CD4-positive, CD25-positive, alpha-beta regulatory T cell (primary cell): ENCODE measurements at regions not wholly inside any gene's neighbourhood (a gene's known extent, or its start where the extent isn't known, plus 50 kb on each side); places are given as distances from the start of the nearest gene placed in this dataset.

Experiments used
- ATAC-seq, 2 donors: fragments of 150-1000 bp; cut with Tn5 transposase; one replicate each; pipeline ENCODE4 v1.10.0; 2021; ENCODE audit warnings: low read depth in 2 of 2, moderate number of reproducible peaks in 2 of 2, moderate library complexity in 1 of 2
- DNase-seq, 3 donors: peaks; one replicate each; pipeline versions ENCODE4 v3.0.0 to v3.0.0-alpha.2; 2012 to 2022; ENCODE audit warnings: mixed read lengths in 1 of 3
- H3K27ac ChIP-seq: one replicate; pipeline ENCODE4 v1.7.0; 2013; ENCODE audit warnings: mild to moderate bottlenecking, low read length; ENCODE audit not compliant: insufficient read depth, poor library complexity, severe bottlenecking
- H3K27me3 ChIP-seq: one replicate; pipeline ENCODE4 v1.7.0; 2013; ENCODE audit warnings: low read length; ENCODE audit not compliant: control insufficient read depth, insufficient read depth
- H3K36me3 ChIP-seq: one replicate; pipeline ENCODE4 v1.7.0; 2013; ENCODE audit warnings: mild to moderate bottlenecking, low read length, moderate library complexity; ENCODE audit not compliant: control insufficient read depth, insufficient read depth
- H3K4me1 ChIP-seq: 2 replicates; pipeline ENCODE4 v1.7.0; 2013; ENCODE audit warnings: mild to moderate bottlenecking, low read length; ENCODE audit not compliant: insufficient read depth, control insufficient read depth, poor library complexity, severe bottlenecking
- H3K4me3 ChIP-seq: one replicate; pipeline ENCODE4 v1.7.0; 2013; ENCODE audit warnings: low read depth, mild to moderate bottlenecking, low read length, moderate library complexity
- H3K9me3 ChIP-seq, 2 experiments: 1 replicate in 1 of 2; 2 replicates in 1 of 2; pipeline ENCODE4 v1.7.0; 2013; ENCODE audit warnings: low read length in 2 of 2, mild to moderate bottlenecking in 1 of 2, moderate library complexity in 1 of 2; ENCODE audit not compliant: control insufficient read depth in 2 of 2
- H3K27ac Mint-ChIP-seq, 3 donors: one replicate each; pipeline ENCODE4 v1.8.0; 2020 to 2022; ENCODE audit warnings: mild to moderate bottlenecking in 3 of 3, mixed read lengths in 3 of 3, moderate library complexity in 2 of 3
- H3K27me3 Mint-ChIP-seq: one replicate; pipeline ENCODE4 v1.8.0; 2022; ENCODE audit warnings: mild to moderate bottlenecking, mixed read lengths
- H3K36me3 Mint-ChIP-seq: one replicate; pipeline ENCODE4 v1.8.0; 2020; ENCODE audit warnings: mixed read lengths
- H3K4me1 Mint-ChIP-seq, 4 donors: one replicate each; pipeline ENCODE4 v1.8.0; 2020 to 2022; ENCODE audit warnings: mixed read lengths in 4 of 4, mild to moderate bottlenecking in 1 of 4
- H3K4me3 Mint-ChIP-seq, 4 donors: one replicate each; pipeline ENCODE4 v1.8.0; 2020 to 2022; ENCODE audit warnings: mild to moderate bottlenecking in 4 of 4, mixed read lengths in 4 of 4, moderate library complexity in 3 of 4
- H3K9me3 Mint-ChIP-seq, 7 donors: one replicate each; pipeline ENCODE4 v1.8.0; 2020 to 2022; ENCODE audit warnings: mixed read lengths in 7 of 7, mild to moderate bottlenecking in 3 of 7, moderate library complexity in 2 of 7

DNA sequence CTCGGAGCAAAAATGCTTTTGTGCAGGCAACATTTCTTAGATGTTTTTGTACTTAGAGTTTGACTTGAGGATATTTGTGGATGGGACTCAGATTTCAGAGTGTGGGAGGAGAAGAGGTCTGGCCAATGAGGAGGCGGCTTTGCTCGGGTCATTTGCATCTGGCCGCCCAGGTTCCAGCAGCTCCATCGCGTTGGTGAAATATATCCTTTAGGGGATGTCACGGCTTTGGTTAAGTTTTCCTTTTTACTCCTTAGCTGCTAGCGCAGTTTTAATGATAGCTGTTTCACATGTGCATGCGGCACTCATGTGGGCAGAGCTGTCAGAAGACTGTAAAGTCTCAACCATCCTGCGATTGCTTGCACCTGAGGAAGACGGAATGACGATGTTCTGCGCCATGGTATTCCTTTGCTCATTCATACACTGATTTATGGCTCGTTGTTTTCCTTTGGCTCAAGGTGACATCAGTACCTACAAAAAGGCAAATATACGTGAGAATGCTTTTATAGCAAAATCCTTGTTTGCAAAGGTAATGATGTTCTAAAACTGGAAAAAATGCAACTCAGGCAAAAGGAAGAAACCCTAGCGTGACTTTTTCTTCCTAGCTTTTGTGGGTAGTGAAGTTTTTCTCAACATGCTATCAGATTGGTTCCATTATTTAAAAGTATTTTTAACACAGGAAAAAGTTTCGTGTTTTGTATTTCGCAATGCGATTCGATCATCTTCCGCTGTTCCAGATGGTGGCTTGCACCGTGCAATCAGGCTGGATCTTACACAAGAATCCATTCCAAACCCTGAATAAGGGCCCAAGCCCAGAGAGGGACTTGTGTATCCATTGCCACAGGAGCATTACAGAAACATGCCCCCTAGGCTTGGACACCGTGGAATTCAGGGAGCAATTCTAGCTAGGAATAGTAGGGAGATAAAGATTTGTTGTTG lies 70.5 kb upstream of the ZNF516 start:
- no peaks in the 10 kb centered on the region for H3K36me3 Mint-ChIP-seq
- Histone ChIP-seq H3K9me3 (no peaks in the 10 kb centered on the region), H3K36me3 (no peaks in the 10 kb centered on the region), H3K27me3 (no peaks in the 10 kb centered on the region), H3K27ac (no peak overlapping the region), H3K4me1 (no peaks in the 10 kb centered on the region), H3K4me3 (no peak overlapping the region)
- no peak overlapping the region for H3K27ac Mint-ChIP-seq
- H3K9me3 Mint-ChIP-seq: peaks cover 0 to 2% (median 0%) of the 10 kb centered on the region in 7 donors
- peaks cover 0 to 3% (median 0%) of the 10 kb centered on the region in 4 donors for H3K4me1 Mint-ChIP-seq
- ATAC-seq (no peak), DNase-seq (no peak)
- peak overlapping the region in 1 of 4 donors; percentile 77 for H3K4me3 Mint-ChIP-seq
- H3K27me3 Mint-ChIP-seq: peaks cover 10% of the 10 kb centered on the region

DNA sequence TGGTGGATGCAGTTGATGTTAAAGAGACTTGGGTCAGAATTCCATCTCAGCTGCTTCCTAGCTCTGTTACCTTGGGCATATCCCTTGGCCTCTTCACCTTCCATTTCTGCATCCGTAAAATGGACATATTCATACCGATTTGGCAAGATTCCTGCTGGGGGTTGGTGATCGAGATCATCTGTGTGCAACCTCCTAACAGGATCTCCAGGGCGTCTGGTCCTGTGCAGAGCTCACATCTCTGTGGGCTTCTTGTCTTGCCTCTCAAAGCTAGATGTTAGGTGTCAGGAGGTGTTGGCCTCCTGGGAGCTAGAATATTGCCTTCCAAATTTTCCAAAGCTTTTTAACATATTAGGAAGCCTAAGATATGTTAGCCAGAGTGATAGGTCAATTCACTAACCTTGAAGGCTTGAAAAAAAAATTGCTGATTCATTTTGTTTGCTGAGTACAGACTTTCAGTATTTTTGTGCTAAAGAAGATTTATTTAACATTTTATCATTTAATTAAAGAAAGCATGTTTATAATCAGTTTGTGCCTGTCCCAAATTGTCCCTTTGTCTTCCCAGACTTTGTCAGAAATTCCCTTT lies 69.7 kb upstream of the ZNF516 start:
- H3K4me3 ChIP-seq: no peak overlapping the region
- Mint-ChIP-seq H3K36me3 (no peaks in the 10 kb centered on the region), H3K27ac (no peak overlapping the region), H3K4me1 (peaks cover 0 to 3% (median 0%) of the 10 kb centered on the region in 4 donors), H3K4me3 (no peak overlapping the region), H3K27me3 (peaks cover 10% of the 10 kb centered on the region), H3K9me3 (peaks cover 0 to 2% (median 0%) of the 10 kb centered on the region in 7 donors)
- no peaks in the 10 kb centered on the region for H3K36me3 ChIP-seq
- DNase-seq (no peak), ATAC-seq (no peak)
- H3K9me3 ChIP-seq: no peaks in the 10 kb centered on the region
- H3K27ac ChIP-seq: no peak overlapping the region
- H3K27me3 ChIP-seq: no peaks in the 10 kb centered on the region
- H3K4me1 ChIP-seq: no peaks in the 10 kb centered on the region

DNA sequence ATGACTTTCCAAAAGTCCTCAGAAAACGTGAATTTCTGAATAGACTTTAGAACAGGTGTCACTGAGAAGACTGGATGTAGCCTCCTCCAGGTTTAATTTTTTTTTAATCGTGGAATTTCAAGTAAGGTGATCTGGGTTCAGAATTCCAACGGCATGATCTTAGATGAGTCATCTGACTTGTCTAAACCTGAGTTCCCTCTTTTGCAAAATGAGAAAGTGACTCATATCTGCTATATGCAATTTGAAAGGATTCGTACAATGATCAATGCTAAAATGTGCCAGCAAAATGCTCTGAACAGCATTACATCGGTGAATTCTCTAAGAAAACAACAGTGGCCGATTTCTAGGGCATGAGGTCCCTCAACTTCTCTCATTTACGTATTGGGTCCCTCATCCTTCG lies 69.1 kb upstream of the ZNF516 start:
- H3K36me3 Mint-ChIP-seq: no peaks in the 10 kb centered on the region
- Histone ChIP-seq H3K4me1 (no peaks in the 10 kb centered on the region), H3K27ac (no peak overlapping the region), H3K27me3 (no peaks in the 10 kb centered on the region), H3K9me3 (no peaks in the 10 kb centered on the region), H3K4me3 (no peak overlapping the region), H3K36me3 (no peaks in the 10 kb centered on the region)
- H3K27ac Mint-ChIP-seq: no peak overlapping the region
- ATAC-seq (no peak), DNase-seq (no peak)
- peaks cover 0 to 2% (median 0%) of the 10 kb centered on the region in 7 donors for H3K9me3 Mint-ChIP-seq
- H3K4me3 Mint-ChIP-seq: no peak overlapping the region
- peaks cover 0 to 3% (median 0%) of the 10 kb centered on the region in 4 donors for H3K4me1 Mint-ChIP-seq
- H3K27me3 Mint-ChIP-seq: peaks cover 10% of the 10 kb centered on the region

DNA sequence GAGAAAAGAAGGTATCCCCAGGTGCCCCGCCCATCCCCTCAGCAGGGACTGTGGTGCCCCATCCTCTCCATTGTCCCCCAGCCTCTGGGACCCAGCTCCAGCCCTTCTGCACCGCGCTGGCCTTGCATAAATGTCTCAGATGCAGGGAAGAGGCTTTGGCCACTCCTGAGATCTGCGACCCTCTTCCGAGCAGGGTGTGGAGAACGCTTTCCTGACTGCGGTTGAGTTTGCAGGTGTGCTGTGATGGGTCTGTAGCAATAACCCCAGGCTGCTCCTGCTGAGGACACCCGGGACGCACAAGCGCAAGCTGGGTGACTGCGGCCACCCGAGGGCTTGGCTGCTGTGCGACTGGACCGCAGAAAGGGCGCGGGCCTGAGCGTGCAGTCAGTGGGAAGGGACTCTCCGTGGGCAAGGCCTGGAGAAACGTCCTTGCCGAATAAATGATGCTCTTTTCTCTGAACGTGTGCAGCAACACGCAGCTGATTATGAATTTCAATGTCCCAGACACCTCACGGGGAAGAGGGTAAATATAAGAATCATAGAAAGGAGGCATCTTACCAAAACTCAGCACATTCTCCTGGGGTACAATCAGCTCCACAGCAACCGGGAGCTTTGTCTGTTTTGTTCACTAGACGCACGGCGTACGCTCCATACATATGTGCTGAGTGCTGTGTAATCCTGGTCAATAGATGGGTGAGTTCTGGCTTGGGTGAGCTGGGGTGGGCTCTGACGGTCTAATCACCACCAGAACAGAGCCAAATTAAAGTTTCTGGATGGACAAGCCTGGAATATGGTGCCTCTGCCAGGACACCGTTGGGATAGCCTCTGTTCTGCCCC lies 67.5 kb upstream of the ZNF516 start:
- H3K36me3 Mint-ChIP-seq: no peaks in the 10 kb centered on the region
- peaks cover 6% of the 10 kb centered on the region for H3K27me3 Mint-ChIP-seq

DNA sequence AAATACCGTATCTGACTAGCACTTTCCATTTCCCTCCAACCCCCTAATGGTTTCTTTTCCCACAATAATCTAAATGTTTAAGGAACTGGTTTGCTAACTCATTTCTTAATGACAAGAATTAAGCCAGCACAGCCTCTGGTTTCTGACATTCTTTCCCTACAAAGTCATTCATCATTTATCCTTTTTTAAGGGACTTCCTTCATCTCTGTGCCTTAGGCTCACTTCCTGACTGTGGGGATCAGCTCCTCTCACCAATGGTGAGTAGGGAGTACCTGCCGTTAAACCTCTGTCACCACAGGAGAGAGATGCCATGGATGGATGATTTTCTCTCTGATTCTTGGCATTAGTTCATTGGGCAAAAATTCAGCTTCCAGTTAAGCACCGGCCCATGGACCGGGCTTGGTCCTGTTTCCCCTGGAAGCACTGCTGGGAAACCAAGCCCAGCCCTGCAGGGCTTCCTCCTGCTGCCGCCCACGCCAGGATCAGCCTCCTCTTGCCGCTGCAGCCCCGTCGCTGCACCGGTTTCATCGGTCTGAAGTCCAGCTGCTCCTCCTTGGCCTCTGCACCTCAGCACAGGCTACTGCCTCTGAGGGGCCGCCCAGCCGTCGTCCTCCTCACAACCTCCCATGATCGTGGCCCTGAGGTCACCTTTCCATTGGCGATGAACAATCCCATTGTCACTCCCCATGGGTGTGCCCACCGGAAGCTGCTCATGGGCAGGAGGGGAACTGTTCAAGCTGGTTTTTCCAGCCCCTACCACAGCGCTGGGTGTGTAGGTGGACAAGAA lies 64.0 kb upstream of the ZNF516 start:
- no peak overlapping the region for H3K4me3 ChIP-seq
- no peaks in the 10 kb centered on the region for H3K36me3 ChIP-seq
- ATAC-seq: no peak
- H3K27me3 ChIP-seq: no peaks in the 10 kb centered on the region
- no peaks in the 10 kb centered on the region for H3K27me3 Mint-ChIP-seq
- no peak for DNase-seq
- peak overlapping the region in 1 of 3 donors; percentile 9 for H3K27ac Mint-ChIP-seq
- no peaks in the 10 kb centered on the region for H3K36me3 Mint-ChIP-seq
- H3K4me1 Mint-ChIP-seq: no peaks in the 10 kb centered on the region
- no peak overlapping the region for H3K27ac ChIP-seq
- H3K9me3 Mint-ChIP-seq: peaks cover 0 to 4% (median 0%) of the 10 kb centered on the region in 7 donors
- no peak overlapping the region for H3K4me3 Mint-ChIP-seq
- no peaks in the 10 kb centered on the region for H3K4me1 ChIP-seq
- H3K9me3 ChIP-seq: no peaks in the 10 kb centered on the region

More for the DNA sequence above, 67.5 kb upstream of the ZNF516 start:
- Mint-ChIP-seq H3K27ac (no peak overlapping the region), H3K9me3 (peaks cover 0 to 2% (median 0%) of the 10 kb centered on the region in 7 donors), H3K4me1 (peaks cover 0 to 3% (median 0%) of the 10 kb centered on the region in 4 donors), H3K4me3 (no peak overlapping the region)
- no peaks in the 10 kb centered on the region for H3K4me1 ChIP-seq
- H3K9me3 ChIP-seq: no peaks in the 10 kb centered on the region
- ATAC-seq (no peak), DNase-seq (no peak)
- no peak overlapping the region for H3K4me3 ChIP-seq
- no peaks in the 10 kb centered on the region for H3K27me3 ChIP-seq
- no peak overlapping the region for H3K27ac ChIP-seq
- no peaks in the 10 kb centered on the region for H3K36me3 ChIP-seq

DNA sequence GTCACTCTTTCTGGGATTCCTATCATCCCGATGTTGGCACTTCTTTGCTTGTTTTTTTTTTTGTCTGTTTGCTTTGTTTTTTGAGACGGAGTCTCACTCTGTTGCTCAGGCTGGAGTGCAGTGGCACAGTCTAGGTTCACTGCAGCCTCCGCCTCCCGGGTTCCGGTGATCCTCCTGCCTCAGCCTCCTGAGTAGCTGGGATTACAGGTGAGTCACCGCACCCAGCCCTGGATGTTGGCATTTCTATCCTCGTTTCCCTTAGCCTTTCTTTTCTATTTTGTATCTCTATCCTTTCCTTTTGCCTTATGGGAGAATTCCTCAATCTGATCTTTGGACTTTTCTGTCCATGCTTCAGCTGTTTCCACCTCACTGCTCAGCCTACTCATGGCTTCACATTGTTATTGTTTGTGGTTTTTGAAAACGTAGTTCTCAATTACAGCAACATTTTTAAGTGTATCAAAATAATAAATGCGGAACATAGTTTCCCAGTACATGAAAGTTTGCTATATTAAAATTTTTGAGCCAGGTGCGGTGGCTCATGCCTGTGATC lies 62.1 kb upstream of the ZNF516 start:
- Mint-ChIP-seq H3K27me3 (no peaks in the 10 kb centered on the region), H3K4me1 (no peaks in the 10 kb centered on the region), H3K4me3 (no peak overlapping the region), H3K27ac (no peak overlapping the region), H3K9me3 (peaks cover 0 to 4% (median 0%) of the 10 kb centered on the region in 7 donors), H3K36me3 (no peaks in the 10 kb centered on the region)
- ATAC-seq: no peak
- Histone ChIP-seq H3K4me3 (no peak overlapping the region), H3K27ac (no peak overlapping the region), H3K27me3 (no peaks in the 10 kb centered on the region), H3K36me3 (no peaks in the 10 kb centered on the region), H3K9me3 (no peaks in the 10 kb centered on the region), H3K4me1 (no peaks in the 10 kb centered on the region)
- no peak for DNase-seq
